K562 (cell line): ENCODE measurements at regions not wholly inside any gene's neighbourhood (a gene's known extent, or its start where the extent isn't known, plus 50 kb on each side); places are given as distances from the start of the nearest gene placed in this dataset.

Experiments used
- ATF2 ChIP-seq: sonication (generic); formaldehyde crosslinking; IDR thresholded peaks from 2 replicates; pipeline ENCODE4 v1.8.1; 2022; ENCODE audit warnings: missing genetic modification reagents
- CHD4 ChIP-seq: fragments of 200-600 bp; sonication (generic); IDR thresholded peaks from 3 replicates; pipeline ENCODE4 v1.6.1; 2012; ENCODE audit warnings: low read depth, mild to moderate bottlenecking, mixed read lengths, low read length, inconsistent platforms; ENCODE audit not compliant: insufficient read depth, insufficient replicate concordance, poor library complexity, severe bottlenecking
- HLTF ChIP-seq: fragments of 450-650 bp; IDR thresholded peaks from 2 replicates; pipeline ENCODE4 v1.6.1; 2016
- HMBOX1 ChIP-seq: sonication (generic); IDR thresholded peaks from 2 replicates; pipeline ENCODE4 v1.6.1; 2016
- L3MBTL2 ChIP-seq: fragments of 450-650 bp; IDR thresholded peaks from 2 replicates; pipeline ENCODE4 v1.6.1; 2016; ENCODE audit warnings: mild to moderate bottlenecking, moderate library complexity
- NCOA1 ChIP-seq: fragments of 450-650 bp; IDR thresholded peaks from 2 replicates; pipeline ENCODE4 v1.6.1; 2016; ENCODE audit warnings: low read depth
- REST ChIP-seq, 2 experiments: fragments of 450-650 bp; formaldehyde crosslinking in 1 of 2; IDR thresholded peaks; 2 replicates each; pipeline versions ENCODE4 v1.4.0 to v1.6.1; 2014 to 2020; ENCODE audit warnings: mild to moderate bottlenecking in 2 of 2, borderline replicate concordance in 1 of 2, low read depth in 1 of 2
- ZNF318 ChIP-seq, 2 experiments: fragments of 450-650 bp; IDR thresholded peaks; 2 replicates each; pipeline ENCODE4 v1.6.1; 2016; ENCODE audit warnings: mild to moderate bottlenecking in 2 of 2, borderline replicate concordance in 1 of 2, low read depth in 1 of 2, moderate library complexity in 1 of 2
- ZNF717 ChIP-seq: fragments of 250-450 bp; sonication (Bioruptor Pico); IDR thresholded peaks from 2 replicates; pipeline ENCODE4 v1.5.0; 2021

- TF ChIP-seq ZNF318 (IDR thresholded peaks at IDR 0.05; ENCODE audit: borderline replicate concordance in 1 of 2, low read depth in 1 of 2) (no peak), L3MBTL2 (no peak), HMBOX1 (0 out of 2 replicates have a peak, but pooled peaks have one; percentile 33), CHD4 (no peak), REST (IDR thresholded peaks at IDR 0.05; ENCODE audit: borderline replicate concordance) (no peak), REST (CRISPR knock-in tag; IDR thresholded peaks at IDR 0.05; ENCODE audit: low read depth) (no peak), HLTF (no peak), ATF2 (CRISPR knock-in tag) (no peak), ZNF717 (no peak), NCOA1 (no peak)
Measured at GRCh38 chr5:104843822-104844221, 1281.2 kb upstream of the NUDT12 start (continued).
